Immature natural killer cell (primary cell): ENCODE measurements at regions not wholly inside any gene's neighbourhood (a gene's known extent, or its start where the extent isn't known, plus 50 kb on each side); places are given as distances from the start of the nearest gene placed in this dataset.

Experiments used
- DNase-seq, 3 donors: peaks; one replicate each; pipeline ENCODE4 v3.0.0; 2022; ENCODE audit warnings: mixed read lengths in 1 of 3
- H3K27ac Mint-ChIP-seq, 6 donors: one replicate each; pipeline ENCODE4 v1.8.0; 2020; ENCODE audit warnings: mixed read lengths in 6 of 6, mild to moderate bottlenecking in 5 of 6, inconsistent platforms in 4 of 6, moderate library complexity in 3 of 6
- H3K27me3 Mint-ChIP-seq, 3 donors: one replicate each; pipeline ENCODE4 v1.8.0; 2020 to 2021; ENCODE audit warnings: low read depth in 3 of 3, mild to moderate bottlenecking in 3 of 3, mixed read lengths in 3 of 3, moderate library complexity in 3 of 3, inconsistent platforms in 1 of 3
- H3K36me3 Mint-ChIP-seq, 3 donors: one replicate each; pipeline ENCODE4 v1.8.0; 2020; ENCODE audit warnings: mixed read lengths in 3 of 3, inconsistent platforms in 2 of 3, mild to moderate bottlenecking in 2 of 3
- H3K4me1 Mint-ChIP-seq, 2 donors: one replicate each; pipeline ENCODE4 v1.8.0; 2020; ENCODE audit warnings: inconsistent platforms in 2 of 2, mild to moderate bottlenecking in 2 of 2, mixed read lengths in 2 of 2, moderate library complexity in 1 of 2
- H3K4me3 Mint-ChIP-seq, 5 donors: one replicate each; pipeline ENCODE4 v1.8.0; 2020; ENCODE audit warnings: mild to moderate bottlenecking in 5 of 5, mixed read lengths in 5 of 5, inconsistent platforms in 3 of 5, moderate library complexity in 3 of 5
- H3K9me3 Mint-ChIP-seq, 6 donors: one replicate each; pipeline ENCODE4 v1.8.0; 2020; ENCODE audit warnings: mild to moderate bottlenecking in 6 of 6, mixed read lengths in 6 of 6, inconsistent platforms in 4 of 6, moderate library complexity in 3 of 6

DNA sequence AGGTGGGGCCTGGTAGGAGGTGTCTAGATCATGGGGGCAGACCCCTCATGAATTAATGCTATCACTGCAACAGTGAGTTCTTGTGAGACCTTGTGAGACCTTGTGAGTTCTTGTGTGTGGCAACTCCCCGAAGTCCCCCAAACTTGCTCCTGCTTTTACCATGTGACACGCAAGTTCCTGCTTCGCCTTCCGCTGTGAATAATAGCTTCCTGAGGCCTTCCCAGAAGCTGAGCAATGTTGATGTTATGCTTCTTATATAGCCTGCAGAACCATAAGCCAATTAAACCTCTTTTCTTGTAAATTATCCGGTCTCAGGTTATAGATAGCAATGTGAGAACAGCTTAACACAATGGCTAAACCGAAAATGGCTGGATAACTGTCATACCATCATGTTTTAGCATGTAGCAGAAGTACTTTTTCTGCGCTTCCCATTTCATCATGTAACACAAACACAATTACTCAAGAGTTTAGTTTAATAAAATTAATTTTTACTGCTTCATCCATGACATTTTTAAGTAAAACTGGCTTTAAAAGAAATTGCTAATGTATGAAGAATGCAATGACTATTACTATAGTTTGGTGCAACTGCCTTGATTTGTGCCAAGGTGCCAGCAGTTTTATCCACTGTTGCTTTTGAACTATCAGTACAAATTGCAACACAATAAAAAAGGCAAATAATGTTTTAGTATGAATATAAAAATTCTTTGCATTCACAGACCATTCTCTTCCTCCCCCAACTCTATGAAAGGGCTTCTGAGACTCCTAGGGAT is 87.7 kb upstream of the TMEM168 start:
- DNase-seq, result no peak
- Mint-ChIP-seq H3K4me1 (peaks cover 0 to 14% of the 10 kb centered on the region in 2 donors), H3K27me3 (no peaks in the 10 kb centered on the region), H3K4me3 (no peak overlapping the region), H3K27ac (no peak overlapping the region), H3K36me3 (no peaks in the 10 kb centered on the region), H3K9me3 (no peaks in the 10 kb centered on the region)

DNA sequence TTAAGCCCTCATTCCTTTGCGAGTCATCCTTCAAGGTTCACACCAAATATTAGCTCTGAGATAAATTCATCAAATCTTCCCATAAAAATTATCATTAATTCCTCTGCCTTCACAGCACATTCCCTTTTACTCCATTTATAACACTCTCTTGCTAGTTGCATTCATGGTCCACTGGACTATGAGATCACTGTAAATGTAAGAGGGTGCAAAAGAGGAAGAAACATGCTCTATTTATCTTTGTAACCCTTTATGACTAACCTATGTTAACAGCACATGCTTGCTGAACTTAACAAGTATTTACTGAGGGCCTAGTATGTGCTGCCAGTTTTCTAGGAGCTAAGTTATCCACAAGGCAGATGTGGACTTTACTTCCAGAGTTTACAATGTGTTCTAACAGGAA is 86.7 kb upstream of the TMEM168 start:
- no peak for DNase-seq
- no peaks in the 10 kb centered on the region for H3K27me3 Mint-ChIP-seq
- H3K36me3 Mint-ChIP-seq, result no peaks in the 10 kb centered on the region
- H3K9me3 Mint-ChIP-seq, result no peaks in the 10 kb centered on the region
- H3K4me1 Mint-ChIP-seq, result peaks cover 0 to 18% of the 10 kb centered on the region in 2 donors
- no peak overlapping the region for H3K4me3 Mint-ChIP-seq
- H3K27ac Mint-ChIP-seq, result no peak overlapping the region

DNA sequence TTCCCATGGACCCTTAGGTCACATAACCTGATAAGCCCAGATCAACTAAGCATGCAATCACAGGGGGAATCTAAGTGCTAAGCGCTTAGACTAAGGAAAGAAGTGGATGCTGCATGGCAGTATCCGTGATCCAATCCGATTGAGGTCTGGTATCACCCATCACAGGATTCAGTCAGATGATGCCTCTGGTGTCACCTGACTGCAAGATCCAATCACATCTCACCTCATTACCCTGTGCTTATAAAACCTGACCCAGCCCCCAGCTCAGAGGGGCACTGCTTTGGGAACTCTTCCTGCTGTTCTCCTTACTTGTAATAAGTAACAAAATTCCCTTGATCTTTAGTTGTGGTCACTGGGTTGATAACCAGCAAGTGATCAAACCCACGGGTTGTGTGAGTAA is 84.7 kb upstream of the TMEM168 start:
- DNase-seq, result no peak
- Mint-ChIP-seq H3K9me3 (no peaks in the 10 kb centered on the region), H3K36me3 (no peaks in the 10 kb centered on the region), H3K27me3 (no peaks in the 10 kb centered on the region), H3K4me1 (peaks cover 0 to 18% of the 10 kb centered on the region in 2 donors), H3K4me3 (no peak overlapping the region), H3K27ac (no peak overlapping the region)

DNA sequence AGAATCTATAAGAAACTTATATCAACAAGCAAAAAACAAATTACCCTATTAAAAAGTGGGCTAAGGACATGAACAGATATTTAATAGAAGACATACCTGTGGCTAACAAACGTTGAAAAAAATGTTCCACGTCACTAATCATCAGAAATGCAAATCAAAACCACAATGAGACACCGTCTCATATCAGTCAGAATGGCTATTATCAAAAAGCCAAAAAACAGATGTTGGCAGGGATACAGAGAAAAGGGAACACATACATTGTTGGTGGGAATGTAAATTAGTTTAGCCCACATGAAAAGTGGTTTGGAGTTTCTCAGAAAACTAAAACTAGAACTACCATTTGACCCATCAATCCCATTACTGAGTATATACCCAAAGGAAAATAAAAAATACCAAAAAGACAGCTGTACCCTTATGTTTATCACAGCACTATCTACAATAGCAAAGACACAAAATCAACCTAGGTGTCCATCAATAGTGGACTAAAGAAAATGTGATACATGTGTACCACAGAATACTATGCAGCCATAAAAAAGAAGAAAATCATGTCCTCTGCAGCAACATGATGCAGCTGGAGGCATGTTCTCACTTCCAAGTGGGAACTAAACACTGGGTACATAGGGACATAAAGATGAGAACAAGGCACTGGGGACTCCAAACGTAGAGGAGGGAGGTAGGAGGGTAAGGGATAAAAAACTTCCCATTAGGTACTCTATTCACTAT is 83.8 kb upstream of the TMEM168 start:
- H3K4me3 Mint-ChIP-seq, result no peak overlapping the region
- H3K27me3 Mint-ChIP-seq, result no peaks in the 10 kb centered on the region
- no peaks in the 10 kb centered on the region for H3K36me3 Mint-ChIP-seq
- no peaks in the 10 kb centered on the region for H3K9me3 Mint-ChIP-seq
- H3K4me1 Mint-ChIP-seq, result peaks cover 5 to 23% of the 10 kb centered on the region in 2 donors
- no peak for DNase-seq
- no peak overlapping the region for H3K27ac Mint-ChIP-seq

DNA sequence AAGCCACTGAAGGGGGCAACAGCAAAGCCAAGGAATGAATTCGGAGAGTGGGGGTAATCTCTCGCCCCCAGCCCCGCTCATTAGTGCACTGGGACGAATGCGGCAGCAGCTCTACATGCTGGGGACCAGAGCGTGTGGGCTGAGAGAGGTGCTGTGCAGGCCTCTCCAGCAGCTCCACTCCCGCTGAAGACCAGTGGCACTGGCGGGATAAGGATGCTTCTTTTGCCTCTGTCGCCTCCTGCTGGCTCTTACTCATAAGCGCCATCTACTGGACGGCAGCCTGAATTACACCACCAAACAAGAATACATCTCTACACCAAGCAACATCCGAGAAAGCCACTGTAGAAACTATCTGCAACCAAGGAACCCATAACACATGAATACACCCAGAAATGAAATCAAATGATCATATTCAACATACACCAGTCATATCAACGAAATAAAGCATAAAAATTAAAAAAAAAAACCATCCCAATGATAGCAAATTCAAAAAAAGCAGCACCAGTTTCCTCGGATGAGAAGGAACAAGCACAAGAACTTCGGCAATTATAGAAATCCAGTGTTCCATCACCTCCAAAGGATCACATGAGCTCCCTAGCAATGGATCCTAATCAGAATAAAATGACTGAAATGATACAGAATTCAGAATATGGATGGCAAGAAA is 79.0 kb upstream of the TMEM168 start:
- no peaks in the 10 kb centered on the region for H3K36me3 Mint-ChIP-seq
- no peaks in the 10 kb centered on the region for H3K9me3 Mint-ChIP-seq
- H3K27me3 Mint-ChIP-seq, result no peaks in the 10 kb centered on the region
- no peak overlapping the region for H3K27ac Mint-ChIP-seq
- DNase-seq, result peak; percentile 34 to 54 (median 53)
- H3K4me1 Mint-ChIP-seq, result peaks cover 17 to 30% of the 10 kb centered on the region in 2 donors
- no peak overlapping the region for H3K4me3 Mint-ChIP-seq

DNA sequence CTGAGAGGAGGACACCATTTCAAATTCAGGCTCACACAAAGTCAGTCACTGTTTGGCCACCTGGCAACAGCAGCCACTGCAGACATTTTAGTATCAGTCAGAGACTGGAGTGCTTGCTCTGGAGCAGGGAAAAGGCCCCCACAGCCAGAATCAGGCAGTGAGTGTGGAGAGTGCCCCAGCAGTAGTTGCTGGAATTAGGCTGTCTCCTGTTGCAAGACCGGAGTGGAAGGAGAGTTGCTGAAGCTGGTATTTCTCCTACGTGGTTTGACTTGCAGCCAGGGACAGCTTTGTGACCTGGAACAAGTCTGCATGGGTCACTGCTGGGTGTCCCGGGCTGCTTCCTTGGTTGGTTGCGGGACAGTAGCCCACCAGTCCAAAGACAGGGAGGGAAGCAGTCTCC is 78.4 kb upstream of the TMEM168 start:
- Mint-ChIP-seq H3K9me3 (no peaks in the 10 kb centered on the region), H3K4me3 (no peak overlapping the region), H3K4me1 (peaks cover 17 to 30% of the 10 kb centered on the region in 2 donors), H3K27ac (peak overlapping the region in 1 of 6 donors; percentile 49), H3K27me3 (no peaks in the 10 kb centered on the region), H3K36me3 (no peaks in the 10 kb centered on the region)
- DNase-seq, result no peak

DNA sequence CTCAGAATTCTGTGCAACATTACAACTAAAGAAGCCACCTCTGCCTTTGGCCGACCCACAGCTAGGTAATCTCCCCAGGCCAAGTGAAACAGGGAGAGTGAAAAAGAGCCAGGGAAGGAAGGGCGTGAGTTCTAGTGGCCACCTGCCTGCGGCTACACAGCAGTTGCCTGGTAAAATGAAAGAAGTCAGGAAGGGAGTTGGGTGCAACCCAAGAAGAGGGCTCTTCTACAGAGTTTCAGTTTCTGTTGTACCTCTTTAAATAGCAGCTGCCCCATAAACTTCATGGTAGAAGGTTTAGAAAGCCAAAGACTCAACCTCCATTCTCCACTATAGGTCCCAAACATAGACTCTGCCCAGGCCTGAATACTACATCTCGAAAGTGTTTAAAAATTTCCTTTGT is 76.2 kb upstream of the TMEM168 start:
- peaks cover 17 to 20% of the 10 kb centered on the region in 2 donors for H3K4me1 Mint-ChIP-seq
- peak overlapping the region; percentile 54 to 66 (median 57) for H3K4me3 Mint-ChIP-seq
- no peaks in the 10 kb centered on the region for H3K36me3 Mint-ChIP-seq
- H3K9me3 Mint-ChIP-seq, result no peaks in the 10 kb centered on the region
- peaks cover 0 to 1% (median 0%) of the 10 kb centered on the region in 3 donors for H3K27me3 Mint-ChIP-seq
- peak in 2 of 3 donors; percentile 4 to 14 for DNase-seq
- peak overlapping the region; percentile 32 to 85 (median 76) for H3K27ac Mint-ChIP-seq

DNA sequence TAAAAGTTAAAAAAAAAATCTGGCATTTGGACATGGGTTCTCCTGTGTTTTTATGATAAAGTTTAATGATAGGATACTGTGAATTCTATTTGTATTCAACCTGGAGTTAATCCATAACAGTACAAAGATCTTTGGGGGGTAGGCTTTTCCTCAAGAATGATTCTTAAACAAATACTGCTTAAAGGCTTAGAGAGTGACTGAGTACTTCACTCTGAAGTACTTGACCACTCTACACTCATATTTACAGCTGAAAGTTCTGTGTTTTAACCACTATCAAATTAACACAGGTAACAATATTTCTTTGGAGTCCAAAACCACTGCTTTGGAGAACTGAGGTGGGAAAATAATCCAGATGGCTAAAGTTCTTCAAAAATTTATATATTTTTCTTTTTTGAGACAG is 74.2 kb upstream of the TMEM168 start:
- no peaks in the 10 kb centered on the region for H3K9me3 Mint-ChIP-seq
- peaks cover 0 to 1% (median 0%) of the 10 kb centered on the region in 3 donors for H3K27me3 Mint-ChIP-seq
- H3K4me1 Mint-ChIP-seq, result peaks cover 15 to 19% of the 10 kb centered on the region in 2 donors
- H3K36me3 Mint-ChIP-seq, result no peaks in the 10 kb centered on the region
- no peak for DNase-seq
- H3K27ac Mint-ChIP-seq, result no peak overlapping the region
- H3K4me3 Mint-ChIP-seq, result no peak overlapping the region

DNA sequence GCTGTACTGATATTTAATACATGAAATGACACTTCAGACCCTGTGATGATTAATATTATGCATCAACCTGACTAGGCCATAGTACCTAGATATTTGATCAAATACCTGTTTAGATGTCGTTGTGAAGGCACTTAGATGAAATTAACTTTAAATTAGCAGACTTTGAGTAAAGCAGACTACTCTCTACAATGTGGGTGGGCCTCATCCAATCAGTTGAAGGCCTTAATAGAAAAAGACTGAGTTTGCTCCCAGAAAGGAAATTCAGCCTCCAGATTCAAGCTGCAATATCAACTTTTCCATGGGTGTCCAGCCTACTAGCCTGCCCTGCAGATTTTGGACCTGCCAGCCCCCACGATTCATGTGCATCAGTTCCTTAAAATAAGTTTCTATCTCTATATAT is 68.6 kb upstream of the TMEM168 start:
- Mint-ChIP-seq H3K4me3 (no peak overlapping the region), H3K36me3 (no peaks in the 10 kb centered on the region), H3K9me3 (no peaks in the 10 kb centered on the region), H3K4me1 (no peaks in the 10 kb centered on the region), H3K27me3 (peaks cover 0 to 1% (median 0%) of the 10 kb centered on the region in 3 donors), H3K27ac (no peak overlapping the region)
- DNase-seq, result no peak

DNA sequence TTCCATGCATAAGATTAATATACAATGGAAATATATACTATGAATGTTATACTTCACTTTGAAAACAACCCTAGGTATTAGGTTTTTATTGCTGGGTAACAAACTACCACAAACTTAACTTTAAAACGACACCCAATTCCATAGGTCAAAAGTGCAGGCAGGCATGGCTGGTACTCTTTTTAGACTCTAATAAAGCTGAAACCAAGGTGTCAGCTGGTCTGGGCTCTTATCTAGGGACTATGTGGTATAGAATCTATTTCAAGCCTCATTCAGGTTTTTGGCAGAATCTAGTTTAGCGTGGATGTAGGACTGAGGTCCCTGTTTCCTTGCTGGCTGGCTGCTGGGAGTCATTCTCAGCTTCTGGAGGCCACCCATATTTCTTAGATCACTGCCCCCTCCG is 65.0 kb upstream of the TMEM168 start:
- H3K4me3 Mint-ChIP-seq, result no peak overlapping the region
- peaks cover 0 to 7% (median 6%) of the 10 kb centered on the region in 3 donors for H3K36me3 Mint-ChIP-seq
- no peaks in the 10 kb centered on the region for H3K9me3 Mint-ChIP-seq
- no peak overlapping the region for H3K27ac Mint-ChIP-seq
- H3K4me1 Mint-ChIP-seq, result peaks cover 0 to 10% of the 10 kb centered on the region in 2 donors
- H3K27me3 Mint-ChIP-seq, result no peaks in the 10 kb centered on the region
- DNase-seq, result no peak

DNA sequence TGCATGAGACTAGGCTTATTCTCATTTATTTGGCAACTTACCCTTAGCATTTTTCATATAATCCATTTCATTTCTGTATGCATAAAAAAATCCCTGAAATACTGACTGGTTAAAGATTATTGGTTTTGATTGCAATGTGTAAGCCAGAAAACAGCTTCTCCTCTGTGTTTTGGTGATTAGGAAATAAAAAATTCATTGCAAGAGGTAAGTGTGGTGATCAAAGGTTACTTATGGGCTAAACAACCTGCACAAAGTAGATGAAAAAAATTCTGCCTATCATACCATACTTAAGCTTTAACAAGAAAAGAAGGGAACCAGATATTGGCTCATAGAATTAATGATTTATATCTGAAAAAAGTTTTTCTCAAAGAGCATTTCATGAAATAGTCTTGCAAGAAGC is 64.0 kb upstream of the TMEM168 start:
- no peaks in the 10 kb centered on the region for H3K27me3 Mint-ChIP-seq
- peaks cover 0 to 15% of the 10 kb centered on the region in 2 donors for H3K4me1 Mint-ChIP-seq
- no peak overlapping the region for H3K4me3 Mint-ChIP-seq
- H3K9me3 Mint-ChIP-seq, result no peaks in the 10 kb centered on the region
- peaks cover 0 to 12% (median 11%) of the 10 kb centered on the region in 3 donors for H3K36me3 Mint-ChIP-seq
- DNase-seq, result no peak
- H3K27ac Mint-ChIP-seq, result no peak overlapping the region

DNA sequence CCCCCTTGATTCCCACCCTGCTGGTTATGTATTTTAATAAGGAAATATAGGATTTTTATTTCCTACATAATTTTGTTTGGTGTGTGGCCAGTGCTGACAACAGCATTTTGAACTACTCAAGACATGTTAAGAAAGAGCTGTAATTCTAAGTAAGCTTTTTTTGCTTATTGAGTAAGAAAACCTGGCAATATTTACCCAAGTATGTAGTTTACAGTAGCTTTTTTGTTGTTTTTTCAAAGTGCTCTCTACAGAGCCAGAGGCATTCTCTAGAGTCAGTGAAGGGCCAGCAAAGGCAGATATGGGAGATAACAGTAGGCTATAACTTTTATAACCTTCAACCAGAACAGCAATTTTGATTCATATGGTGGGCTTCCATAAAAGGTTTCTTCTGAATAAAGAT is 63.2 kb upstream of the TMEM168 start:
- no peak overlapping the region for H3K4me3 Mint-ChIP-seq
- H3K36me3 Mint-ChIP-seq, result peaks cover 0 to 12% (median 11%) of the 10 kb centered on the region in 3 donors
- no peaks in the 10 kb centered on the region for H3K9me3 Mint-ChIP-seq
- peaks cover 0 to 15% of the 10 kb centered on the region in 2 donors for H3K4me1 Mint-ChIP-seq
- DNase-seq, result no peak
- no peak overlapping the region for H3K27ac Mint-ChIP-seq
- no peaks in the 10 kb centered on the region for H3K27me3 Mint-ChIP-seq

DNA sequence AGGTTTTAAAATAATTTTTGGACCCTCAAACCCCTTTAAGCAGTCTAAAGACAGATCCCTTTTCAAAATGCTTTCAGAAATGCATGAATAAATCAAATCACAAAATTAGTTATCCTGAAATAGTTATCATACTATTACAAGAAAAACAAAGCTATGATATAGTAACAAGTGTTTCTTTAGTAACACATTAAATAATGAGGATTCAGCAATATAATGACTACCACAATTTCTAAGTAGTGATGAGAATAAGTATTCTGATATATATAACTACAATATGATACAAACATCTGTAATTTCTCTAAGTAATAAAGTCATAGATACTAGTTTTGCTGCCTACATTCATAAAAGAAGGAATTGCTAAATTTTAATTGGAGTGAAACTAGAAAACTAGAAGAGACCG is 53.0 kb upstream of the TMEM168 start:
- Mint-ChIP-seq H3K27ac (no peak overlapping the region), H3K36me3 (peaks cover under 1 to 10% (median 6%) of the 10 kb centered on the region in 3 donors), H3K4me1 (peaks cover 12 to 29% of the 10 kb centered on the region in 2 donors), H3K4me3 (no peak overlapping the region), H3K27me3 (no peaks in the 10 kb centered on the region), H3K9me3 (no peaks in the 10 kb centered on the region)
- DNase-seq, result no peak
